Suppressor macrophage (primary cell): ENCODE measurements at regions not wholly inside any gene's neighbourhood (a gene's known extent, or its start where the extent isn't known, plus 50 kb on each side); places are given as distances from the start of the nearest gene placed in this dataset.

ENCODE experiments used
- DNase-seq, 4 experiments: peaks; one replicate each; pipeline ENCODE4 v3.0.0-alpha.2; 2020 to 2022

GRCh38 chr2:215712871-215713790, 277.3 kb upstream of the FN1 start:
- DNase-seq, result peak in 2 of 4 experiments; percentile 60 to 75

- DNase-seq, result no peak
Observed at GRCh38 chr2:215712219-215712868, 276.5 kb upstream of the FN1 start.

DNA sequence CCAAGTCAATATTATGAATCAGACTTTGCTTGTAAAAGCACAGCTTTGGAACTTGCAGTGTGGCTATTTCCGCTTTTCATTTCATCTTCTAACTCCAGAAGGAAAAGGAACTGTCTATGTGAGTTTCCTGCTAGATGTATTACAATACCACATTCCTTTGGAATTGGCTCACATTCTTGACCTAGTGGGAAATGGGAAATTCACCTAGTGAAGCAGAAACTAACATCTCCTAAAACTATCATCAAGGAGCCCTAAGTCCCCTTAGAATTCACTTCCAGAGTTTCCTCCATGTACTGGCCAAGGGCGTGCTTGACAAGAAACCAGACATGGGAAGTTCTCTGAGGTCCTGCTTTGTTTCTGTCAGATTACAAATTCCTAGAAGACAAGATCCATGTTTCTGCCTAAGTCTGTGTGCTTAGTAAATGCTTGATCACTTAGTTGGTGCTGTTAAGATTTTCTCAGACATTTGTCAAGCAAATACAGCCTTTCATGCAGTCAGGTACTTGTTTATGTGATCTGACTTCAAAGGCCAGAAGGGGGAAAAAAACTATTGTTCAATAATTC, 275.7 kb upstream of the FN1 start:
- DNase-seq, result peak in 3 of 4 experiments; percentile 40 to 67 (median 57)

GRCh38 chr2:215707608-215708007, 271.7 kb upstream of the FN1 start:
- no peak for DNase-seq

- no peak for DNase-seq
Observed at GRCh38 chr2:215705771-215706361, 270.0 kb upstream of the FN1 start.

DNA sequence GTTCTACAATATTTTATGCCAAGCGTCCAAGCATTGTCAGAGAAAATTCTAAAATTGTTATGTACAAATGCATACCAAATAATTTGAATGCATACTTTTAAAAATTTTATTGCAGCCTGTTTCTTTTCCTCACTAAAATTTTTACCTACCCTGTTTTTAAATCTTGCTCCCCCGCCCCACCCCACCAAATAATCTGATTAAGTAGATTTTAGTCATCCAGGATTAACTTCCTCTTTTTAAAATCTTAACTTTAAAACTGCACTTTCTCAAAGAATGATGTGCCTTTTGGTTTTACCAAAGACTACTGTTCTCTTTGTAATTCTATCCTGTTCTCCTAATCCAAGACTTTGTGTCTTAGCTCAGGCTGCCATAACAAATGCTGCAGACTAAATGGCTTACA, 269.4 kb upstream of the FN1 start:
- DNase-seq, result no peak

GRCh38 chr2:215702116-215702902, 266.4 kb upstream of the FN1 start:
- DNase-seq, result no peak

DNA sequence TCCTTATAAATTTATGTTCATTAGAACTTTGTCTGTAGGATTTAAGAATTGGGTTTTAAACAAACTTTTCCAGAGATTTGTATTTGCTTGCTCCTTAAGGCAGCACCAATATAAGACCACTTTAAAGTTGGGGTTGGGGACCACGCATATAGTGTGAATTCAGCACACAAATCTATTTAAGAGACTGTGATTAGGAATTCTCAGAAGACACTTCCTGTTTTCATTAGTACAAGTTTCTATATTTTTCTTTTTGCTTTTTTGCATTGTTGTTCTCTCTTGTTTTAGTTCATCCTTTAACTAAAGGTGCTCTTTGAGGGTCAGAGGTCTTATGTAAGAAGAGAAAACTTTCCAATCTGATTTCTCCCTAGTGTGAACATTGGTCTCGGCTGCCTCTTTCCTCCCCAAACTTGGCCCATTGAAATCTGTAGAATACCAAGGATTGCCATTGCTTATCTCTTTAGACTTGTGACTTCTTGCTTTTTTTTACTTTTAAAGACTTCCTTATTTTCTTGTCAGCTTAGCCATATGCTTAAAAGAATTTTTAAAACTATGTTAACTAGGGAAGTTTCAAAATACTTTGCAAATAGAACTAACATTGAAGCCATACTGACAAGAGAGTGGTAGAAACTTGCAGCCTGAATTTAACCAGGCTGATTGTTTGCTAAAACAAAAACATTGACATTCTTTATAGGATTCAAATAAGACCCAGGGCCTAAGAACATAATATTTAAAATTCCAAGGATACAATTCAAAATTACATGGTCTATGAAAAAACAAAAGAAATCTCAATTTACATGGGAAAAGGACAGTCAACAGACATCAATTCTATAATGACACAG, 264.1 kb upstream of the FN1 start:
- peak in 3 of 4 experiments; percentile 34 to 78 (median 65) for DNase-seq

DNA sequence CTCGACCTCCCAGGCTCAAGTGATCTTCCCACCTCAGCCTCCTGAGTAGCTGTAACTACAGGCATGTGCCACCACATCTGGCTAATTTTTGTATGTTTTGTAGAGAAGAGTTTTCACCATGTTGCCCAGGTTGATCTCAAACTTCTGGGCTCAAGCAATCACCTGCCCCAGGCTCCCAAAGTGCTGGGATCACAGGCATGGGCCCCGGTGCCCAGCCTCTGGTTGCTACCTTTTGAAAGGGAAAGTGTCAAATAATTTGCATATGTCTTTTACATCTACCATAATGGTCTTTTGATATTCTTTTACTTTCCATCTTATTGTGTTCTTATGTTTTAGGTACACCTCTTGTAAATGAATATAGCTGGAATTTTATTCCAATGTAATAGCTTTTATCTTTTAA, 263.1 kb upstream of the FN1 start:
- no peak for DNase-seq

DNA sequence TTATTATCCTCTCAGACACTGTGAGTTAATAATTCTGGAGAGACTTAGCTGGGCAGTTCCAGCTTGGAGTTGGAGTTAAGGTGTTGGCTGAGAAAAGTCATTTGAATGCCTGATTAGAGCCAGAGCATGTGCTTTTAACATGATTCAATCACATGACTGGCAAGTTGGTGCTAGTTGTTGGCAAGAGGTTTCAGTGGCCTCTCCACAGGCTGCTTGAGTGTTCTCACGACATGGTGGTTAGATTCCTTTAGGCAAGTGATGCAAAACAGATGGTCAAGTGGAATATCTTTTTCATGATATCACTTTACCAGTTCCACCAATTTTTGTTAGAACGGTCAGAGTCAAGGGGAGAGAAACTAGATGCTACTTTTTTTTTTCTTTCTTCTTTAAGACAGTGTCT, 262.7 kb upstream of the FN1 start:
- no peak for DNase-seq

GRCh38 chr2:215697496-215697895, 261.6 kb upstream of the FN1 start:
- DNase-seq, result no peak

GRCh38 chr2:215697003-215697402, 261.1 kb upstream of the FN1 start:
- DNase-seq, result peak; percentile 67 to 91 (median 79)

DNA sequence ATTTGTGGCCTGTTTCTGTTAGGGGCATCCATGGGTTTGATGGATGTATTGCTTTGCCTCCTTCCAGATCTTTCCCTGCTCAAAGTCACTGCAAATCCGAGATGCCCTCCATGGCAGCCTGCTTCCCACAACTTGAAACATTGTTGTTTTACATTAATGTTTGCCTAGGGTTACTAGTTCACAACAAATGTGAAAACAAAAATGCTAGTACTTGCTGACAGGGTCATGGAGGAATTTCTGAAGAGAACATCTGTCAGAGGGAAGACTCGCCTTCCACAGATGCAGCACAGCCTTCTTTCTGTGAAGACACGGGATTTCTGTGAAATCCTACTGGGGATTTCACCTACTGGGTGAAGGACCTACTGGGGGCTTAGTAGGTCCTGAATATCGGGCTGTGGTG, 260.0 kb upstream of the FN1 start:
- no peak for DNase-seq

GRCh38 chr2:215693999-215694580, 258.2 kb upstream of the FN1 start:
- peak in 1 of 4 experiments; percentile 32 for DNase-seq

DNA sequence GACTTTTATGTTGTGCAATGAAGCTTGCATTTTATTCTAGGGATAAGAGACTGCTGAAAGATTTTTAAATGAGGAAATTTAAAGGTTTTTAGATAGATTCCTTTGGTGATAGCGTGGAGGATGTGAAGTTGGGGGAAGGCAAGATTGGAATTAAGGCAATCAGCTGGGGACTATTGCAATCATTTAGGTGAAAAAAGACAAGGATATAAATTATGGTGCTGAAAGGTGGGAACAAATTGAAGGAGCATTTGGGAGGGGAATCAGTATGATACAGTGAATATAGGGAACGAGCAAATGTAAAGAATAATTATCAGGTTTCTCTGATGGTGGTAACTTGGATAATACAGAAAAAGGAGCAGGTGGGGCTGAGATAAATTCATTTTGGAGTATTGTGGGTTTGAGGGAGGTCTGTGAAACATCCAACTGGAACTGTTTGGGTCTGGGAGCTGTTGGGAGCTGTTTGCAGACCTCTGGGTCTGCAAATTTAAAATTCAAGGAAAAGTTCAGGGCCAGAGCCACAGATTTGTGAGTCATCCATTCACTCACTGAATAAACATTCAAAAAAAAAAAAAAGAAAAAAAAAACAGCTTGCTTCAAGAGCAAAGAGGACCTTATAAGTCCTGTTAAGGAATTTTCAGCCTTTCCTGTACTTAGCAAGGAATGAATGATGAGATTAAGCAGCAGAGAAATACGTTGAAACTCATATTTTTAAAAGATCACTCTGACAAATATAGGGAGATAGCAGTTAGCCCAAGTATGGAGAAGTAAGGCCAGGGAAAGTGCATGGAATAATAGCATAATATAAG, 257.5 kb upstream of the FN1 start:
- DNase-seq, result no peak

DNA sequence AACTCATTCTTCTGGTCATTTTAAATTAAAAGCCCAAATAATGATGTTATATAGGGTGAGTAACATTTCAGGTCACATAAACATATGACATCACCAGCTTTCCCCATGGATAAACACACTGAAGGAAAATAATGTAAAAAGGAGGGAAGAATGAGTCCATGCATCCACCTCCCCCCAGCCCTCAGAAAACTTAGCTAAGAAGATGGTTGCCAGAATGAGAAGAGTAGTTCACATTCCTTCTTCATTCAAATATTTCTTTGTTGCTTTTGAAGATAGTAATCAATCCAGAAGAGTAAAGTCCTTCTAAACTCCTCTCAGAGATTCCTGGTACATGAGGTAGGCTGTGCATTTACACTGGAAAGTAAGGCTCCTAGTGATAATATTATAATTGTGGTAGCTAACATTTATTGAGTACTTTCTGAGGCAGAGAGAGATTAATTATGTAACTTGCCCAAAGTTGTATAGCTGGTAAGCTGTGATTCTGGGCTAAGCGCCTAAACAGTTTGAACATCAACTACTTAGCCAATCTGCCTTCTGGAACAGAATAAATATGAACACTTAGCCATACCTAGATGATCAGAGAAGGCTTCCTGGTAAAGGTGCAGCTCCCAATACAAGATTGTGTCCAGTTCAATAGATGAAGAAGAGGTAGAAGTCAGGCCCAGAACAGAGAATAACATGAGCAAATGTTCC, 256.7 kb upstream of the FN1 start:
- DNase-seq, result no peak

DNA sequence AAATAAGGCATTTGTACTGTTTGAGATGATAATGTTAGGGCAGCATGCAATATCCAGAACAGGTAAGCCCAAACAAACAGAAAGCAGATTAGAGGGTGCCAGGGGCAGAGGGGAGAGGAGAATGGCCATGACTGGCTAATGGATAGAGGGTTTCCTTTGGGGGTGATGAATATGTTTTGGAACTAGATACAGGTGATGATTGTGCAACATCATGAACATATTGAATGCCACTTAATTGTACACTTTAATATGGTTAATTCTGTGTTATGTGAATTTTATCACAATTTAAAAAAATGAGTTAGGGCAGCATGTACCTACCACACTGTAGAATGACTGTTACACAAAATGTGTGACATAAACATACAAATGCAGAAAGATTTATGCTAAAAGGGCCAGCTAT, 255.5 kb upstream of the FN1 start:
- no peak for DNase-seq

GRCh38 chr2:215687149-215688031, 251.5 kb upstream of the FN1 start:
- no peak for DNase-seq
